HepG2 (cell line): ENCODE measurements at regions not wholly inside any gene's neighbourhood (a gene's known extent, or its start where the extent isn't known, plus 50 kb on each side); places are given as distances from the start of the nearest gene placed in this dataset.

Experiments
- BHLHE40 ChIP-seq: IDR thresholded peaks from 2 replicates; pipeline ENCODE4 v1.6.1; 2011; ENCODE audit warnings: low read length, improper control_type of control experiment
- JUN ChIP-seq: sonication (generic); formaldehyde crosslinking; IDR thresholded peaks from 2 replicates; pipeline ENCODE4 v1.4.0; 2020; ENCODE audit warnings: mild to moderate bottlenecking, missing genetic modification reagents
- JUNB ChIP-seq: sonication (generic); formaldehyde crosslinking; IDR thresholded peaks from 2 replicates; pipeline ENCODE4 v1.8.0; 2022; ENCODE audit warnings: missing genetic modification reagents, mild to moderate bottlenecking, borderline replicate concordance
- MAFG ChIP-seq: sonication (generic); formaldehyde crosslinking; IDR thresholded peaks from 2 replicates; pipeline ENCODE4 v1.5.1; 2020; ENCODE audit warnings: mild to moderate bottlenecking, missing genetic modification reagents
- PCBP1 ChIP-seq: fragments of 200-400 bp; formaldehyde crosslinking; IDR thresholded peaks from 2 replicates; pipeline ENCODE4 v1.6.1; 2017; ENCODE audit warnings: mild to moderate bottlenecking, low read depth, low read length, borderline replicate concordance
- SALL2 ChIP-seq: sonication (generic); formaldehyde crosslinking; IDR thresholded peaks from 2 replicates; pipeline ENCODE4 v1.8.1; 2023; ENCODE audit warnings: mild to moderate bottlenecking, missing genetic modification reagents, inconsistent platforms
- ZMYM3 ChIP-seq: sonication (generic); formaldehyde crosslinking; IDR thresholded peaks from 2 replicates; pipeline ENCODE4 v1.5.1; 2020; ENCODE audit warnings: mild to moderate bottlenecking, missing genetic modification reagents
- ZNF430 ChIP-seq: sonication (generic); formaldehyde crosslinking; IDR thresholded peaks from 2 replicates; pipeline ENCODE4 v1.9.0; 2021; ENCODE audit warnings: mild to moderate bottlenecking, missing genetic modification reagents
- TF ChIP-seq, protein P1 (sequence below): fragments of 450-650 bp; IDR thresholded peaks from 2 replicates; pipeline ENCODE4 v1.6.1; 2017
- TF ChIP-seq, protein P2 (sequence below): sonication (generic); formaldehyde crosslinking; IDR thresholded peaks from 2 replicates; pipeline ENCODE4 v1.4.0; 2020; ENCODE audit warnings: missing genetic modification reagents, borderline replicate concordance
- TF ChIP-seq, protein P3 (sequence below): sonication (generic); formaldehyde crosslinking; IDR thresholded peaks from 2 replicates; pipeline ENCODE4 v1.4.0; 2020; ENCODE audit warnings: missing genetic modification reagents
- TF ChIP-seq, protein P4 (sequence below): sonication (generic); formaldehyde crosslinking; IDR thresholded peaks from 2 replicates; pipeline ENCODE4 v1.8.1; 2023; ENCODE audit warnings: mild to moderate bottlenecking, missing genetic modification reagents, borderline replicate concordance
- TF ChIP-seq, protein P5 (sequence below): sonication (generic); formaldehyde crosslinking; IDR thresholded peaks from 2 replicates; pipeline ENCODE4 v1.5.0; 2020; ENCODE audit warnings: missing genetic modification reagents

DNA sequence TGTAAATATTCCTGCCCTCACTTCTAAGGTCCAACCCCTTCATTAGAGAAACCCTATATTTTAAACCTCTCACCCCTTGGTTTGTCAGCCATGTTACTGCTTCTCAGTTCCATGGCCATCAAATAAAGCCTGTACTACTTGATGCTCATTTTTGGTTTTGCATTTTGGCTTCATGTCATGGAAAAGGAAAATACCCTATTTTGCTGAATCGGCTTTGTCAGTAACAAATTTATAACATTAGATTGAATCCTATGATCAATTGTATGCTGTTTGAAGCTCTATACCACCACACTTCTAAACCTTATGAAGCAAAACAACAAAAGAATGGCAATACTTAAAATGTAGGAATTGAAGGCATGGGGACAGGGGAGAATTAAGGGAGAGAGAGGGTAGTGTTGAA is 333.1 kb downstream of the ETV1 start:
- TF ChIP-seq ZNF430 (CRISPR knock-in tag) (no peak), JUN (CRISPR knock-in tag) (no peak), ZMYM3 (CRISPR knock-in tag) (no peak), BHLHE40 (no peak), JUNB (CRISPR knock-in tag) (no peak), MAFG (CRISPR knock-in tag) (no peak), PCBP1 (no peak), SALL2 (no peak)
- TF ChIP-seq, protein P1, sequence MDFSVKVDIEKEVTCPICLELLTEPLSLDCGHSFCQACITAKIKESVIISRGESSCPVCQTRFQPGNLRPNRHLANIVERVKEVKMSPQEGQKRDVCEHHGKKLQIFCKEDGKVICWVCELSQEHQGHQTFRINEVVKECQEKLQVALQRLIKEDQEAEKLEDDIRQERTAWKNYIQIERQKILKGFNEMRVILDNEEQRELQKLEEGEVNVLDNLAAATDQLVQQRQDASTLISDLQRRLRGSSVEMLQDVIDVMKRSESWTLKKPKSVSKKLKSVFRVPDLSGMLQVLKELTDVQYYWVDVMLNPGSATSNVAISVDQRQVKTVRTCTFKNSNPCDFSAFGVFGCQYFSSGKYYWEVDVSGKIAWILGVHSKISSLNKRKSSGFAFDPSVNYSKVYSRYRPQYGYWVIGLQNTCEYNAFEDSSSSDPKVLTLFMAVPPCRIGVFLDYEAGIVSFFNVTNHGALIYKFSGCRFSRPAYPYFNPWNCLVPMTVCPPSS: no peak
- TF ChIP-seq, protein P2, sequence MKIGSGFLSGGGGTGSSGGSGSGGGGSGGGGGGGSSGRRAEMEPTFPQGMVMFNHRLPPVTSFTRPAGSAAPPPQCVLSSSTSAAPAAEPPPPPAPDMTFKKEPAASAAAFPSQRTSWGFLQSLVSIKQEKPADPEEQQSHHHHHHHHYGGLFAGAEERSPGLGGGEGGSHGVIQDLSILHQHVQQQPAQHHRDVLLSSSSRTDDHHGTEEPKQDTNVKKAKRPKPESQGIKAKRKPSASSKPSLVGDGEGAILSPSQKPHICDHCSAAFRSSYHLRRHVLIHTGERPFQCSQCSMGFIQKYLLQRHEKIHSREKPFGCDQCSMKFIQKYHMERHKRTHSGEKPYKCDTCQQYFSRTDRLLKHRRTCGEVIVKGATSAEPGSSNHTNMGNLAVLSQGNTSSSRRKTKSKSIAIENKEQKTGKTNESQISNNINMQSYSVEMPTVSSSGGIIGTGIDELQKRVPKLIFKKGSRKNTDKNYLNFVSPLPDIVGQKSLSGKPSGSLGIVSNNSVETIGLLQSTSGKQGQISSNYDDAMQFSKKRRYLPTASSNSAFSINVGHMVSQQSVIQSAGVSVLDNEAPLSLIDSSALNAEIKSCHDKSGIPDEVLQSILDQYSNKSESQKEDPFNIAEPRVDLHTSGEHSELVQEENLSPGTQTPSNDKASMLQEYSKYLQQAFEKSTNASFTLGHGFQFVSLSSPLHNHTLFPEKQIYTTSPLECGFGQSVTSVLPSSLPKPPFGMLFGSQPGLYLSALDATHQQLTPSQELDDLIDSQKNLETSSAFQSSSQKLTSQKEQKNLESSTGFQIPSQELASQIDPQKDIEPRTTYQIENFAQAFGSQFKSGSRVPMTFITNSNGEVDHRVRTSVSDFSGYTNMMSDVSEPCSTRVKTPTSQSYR (CRISPR knock-in tag): no peak
- TF ChIP-seq, protein P3, sequence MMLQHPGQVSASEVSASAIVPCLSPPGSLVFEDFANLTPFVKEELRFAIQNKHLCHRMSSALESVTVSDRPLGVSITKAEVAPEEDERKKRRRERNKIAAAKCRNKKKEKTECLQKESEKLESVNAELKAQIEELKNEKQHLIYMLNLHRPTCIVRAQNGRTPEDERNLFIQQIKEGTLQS (CRISPR knock-in tag): no peak
- TF ChIP-seq, protein P4, sequence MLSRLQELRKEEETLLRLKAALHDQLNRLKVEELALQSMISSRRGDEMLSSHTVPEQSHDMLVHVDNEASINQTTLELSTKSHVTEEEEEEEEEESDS (CRISPR knock-in tag): no peak
- TF ChIP-seq, protein P5, sequence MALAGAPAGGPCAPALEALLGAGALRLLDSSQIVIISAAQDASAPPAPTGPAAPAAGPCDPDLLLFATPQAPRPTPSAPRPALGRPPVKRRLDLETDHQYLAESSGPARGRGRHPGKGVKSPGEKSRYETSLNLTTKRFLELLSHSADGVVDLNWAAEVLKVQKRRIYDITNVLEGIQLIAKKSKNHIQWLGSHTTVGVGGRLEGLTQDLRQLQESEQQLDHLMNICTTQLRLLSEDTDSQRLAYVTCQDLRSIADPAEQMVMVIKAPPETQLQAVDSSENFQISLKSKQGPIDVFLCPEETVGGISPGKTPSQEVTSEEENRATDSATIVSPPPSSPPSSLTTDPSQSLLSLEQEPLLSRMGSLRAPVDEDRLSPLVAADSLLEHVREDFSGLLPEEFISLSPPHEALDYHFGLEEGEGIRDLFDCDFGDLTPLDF (CRISPR knock-in tag): no peak
